PC-9 (cell line): ENCODE measurements at regions not wholly inside any gene's neighbourhood (a gene's known extent, or its start where the extent isn't known, plus 50 kb on each side); places are given as distances from the start of the nearest gene placed in this dataset.

ENCODE experiments used
- BruUV-seq: library from RNA; stranded (reverse); fragments of 400-500 nt; replicated peaks from 2 replicates; lab custom pipeline; 2021; lab: Mats Ljungman, UMichigan
- CTCF ChIA-PET: fragments of 300-600 bp; sonication (Branson Sonifier 250); formaldehyde crosslinking; loops from one replicate; lab custom pipeline; 2022; ENCODE audit warnings: antibody characterized with exemption; lab: Charles Lee
- POLR2A ChIA-PET: fragments of 300-600 bp; sonication (Branson Sonifier 250); formaldehyde crosslinking; loops from one replicate; lab custom pipeline; 2022; ENCODE audit warnings: antibody characterized with exemption; ENCODE audit not compliant: unreplicated experiment; lab: Charles Lee
- DNase-seq, 2 experiments: peaks; one replicate each; pipeline versions ENCODE4 v3.0.0 to v3.0.0-alpha.2; 2015 to 2022; ENCODE audit warnings: mixed read lengths in 1 of 2
- H2AFZ ChIP-seq: fragments of 200-600 bp; sonication (generic); 2 replicates; pipeline ENCODE4 v1.8.1; 2017; ENCODE audit warnings: antibody characterized with exemption
- H3F3A ChIP-seq: fragments of 200-600 bp; sonication (generic); 2 replicates; pipeline ENCODE4 v1.8.1; 2017; ENCODE audit warnings: antibody characterized with exemption, mild to moderate bottlenecking, low read depth; ENCODE audit not compliant: insufficient read depth
- H3K27ac ChIP-seq: fragments of 200-600 bp; sonication (generic); 2 replicates; pipeline ENCODE4 v1.6.1; 2016; ENCODE audit warnings: mixed run types
- H3K27me3 ChIP-seq: fragments of 200-600 bp; sonication (generic); 2 replicates; pipeline ENCODE4 v1.6.1; 2016; ENCODE audit warnings: low read depth, mixed run types; ENCODE audit not compliant: insufficient read depth
- H3K36me3 ChIP-seq: fragments of 200-600 bp; sonication (generic); 2 replicates; pipeline ENCODE4 v1.6.1; 2016; ENCODE audit warnings: low read depth, mixed run types
- H3K4me1 ChIP-seq: fragments of 200-600 bp; sonication (generic); replicated peaks from 2 replicates; pipeline ENCODE4 v1.6.1; 2016; ENCODE audit warnings: mixed run types; ENCODE audit not compliant: insufficient read depth
- H3K4me2 ChIP-seq: fragments of 200-600 bp; sonication (generic); 2 replicates; pipeline ENCODE4 v1.6.1; 2017; ENCODE audit warnings: mixed run types
- H3K4me3 ChIP-seq: fragments of 200-600 bp; sonication (generic); 2 replicates; pipeline ENCODE4 v1.6.1; 2016; ENCODE audit warnings: mixed run types
- H3K79me2 ChIP-seq: fragments of 200-600 bp; sonication (generic); 2 replicates; pipeline ENCODE4 v1.6.1; 2017; ENCODE audit warnings: low read depth, mixed run types
- H3K9me2 ChIP-seq: fragments of 200-600 bp; sonication (generic); 2 replicates; pipeline ENCODE4 v1.8.1; 2017; ENCODE audit warnings: mild to moderate bottlenecking; ENCODE audit not compliant: insufficient read depth
- H3K9me3 ChIP-seq: fragments of 200-600 bp; sonication (generic); 2 replicates; pipeline ENCODE4 v1.8.1; 2016; ENCODE audit warnings: low read depth; ENCODE audit not compliant: insufficient read depth
- H4K20me1 ChIP-seq: fragments of 200-600 bp; sonication (generic); 2 replicates; pipeline ENCODE4 v1.8.1; 2017; ENCODE audit not compliant: insufficient read depth
- CTCF ChIP-seq: fragments of 200-600 bp; sonication (generic); conservative IDR thresholded peaks from 2 replicates; pipeline ENCODE4 v1.6.1; 2017; ENCODE audit warnings: mixed run types, antibody characterized with exemption, mild to moderate bottlenecking, moderate library complexity
- EZH2 ChIP-seq: fragments of 200-600 bp; sonication (generic); IDR thresholded peaks from 2 replicates; pipeline ENCODE4 v1.8.0; 2017; ENCODE audit warnings: antibody characterized with exemption, low read depth
- intact Hi-C: fragments of 100-400 bp; cut with micrococcal nuclease; formaldehyde crosslinking; loops from one replicate; pipeline ENCODE4 v1.10.0; 2022; ENCODE audit not compliant: unreplicated experiment

GRCh38 chr18:39886136-39886535, 2068.9 kb upstream of the PIK3C3 start:
- Histone ChIP-seq H3F3A (no peaks in the 10 kb centered on the region), H3K4me1 (no peaks in the 10 kb centered on the region), H3K27ac (no peak overlapping the region), H2AFZ (no peak overlapping the region), H3K27me3 (no peaks in the 10 kb centered on the region), H3K4me2 (no peak overlapping the region), H4K20me1 (no peaks in the 10 kb centered on the region), H3K9me2 (no peaks in the 10 kb centered on the region), H3K79me2 (no peaks in the 10 kb centered on the region), H3K36me3 (no peaks in the 10 kb centered on the region), H3K9me3 (no peaks in the 10 kb centered on the region), H3K4me3 (no peak overlapping the region)
- intact Hi-C loops = no loop called here
- ChIA-PET POLR2A (no interaction called here), CTCF (no interaction called here)
- DNase-seq = no peak
- TF ChIP-seq EZH2 = no peak
- no TSS peak for BruUV-seq

GRCh38 chr18:39872651-39873050, 2082.4 kb upstream of the PIK3C3 start:
- Histone ChIP-seq H3K36me3 (no peaks in the 10 kb centered on the region), H3K27ac (no peak overlapping the region), H3K4me2 (no peak overlapping the region), H3K9me3 (no peaks in the 10 kb centered on the region), H3K79me2 (no peaks in the 10 kb centered on the region), H3K4me3 (no peak overlapping the region), H3K27me3 (no peaks in the 10 kb centered on the region), H2AFZ (no peak overlapping the region), H3K4me1 (no peaks in the 10 kb centered on the region), H3F3A (no peaks in the 10 kb centered on the region), H4K20me1 (no peaks in the 10 kb centered on the region), H3K9me2 (no peaks in the 10 kb centered on the region)
- TF ChIP-seq EZH2 = no peak
- POLR2A ChIA-PET = no interaction called here
- CTCF ChIA-PET = no interaction called here
- no TSS peak for BruUV-seq
- no peak for DNase-seq
- intact Hi-C loops = no loop called here

GRCh38 chr18:39871961-39872360, 2083.1 kb upstream of the PIK3C3 start:
- Histone ChIP-seq H3K4me2 (no peak overlapping the region), H3K27ac (no peak overlapping the region), H3K79me2 (no peaks in the 10 kb centered on the region), H3K4me3 (no peak overlapping the region), H3K36me3 (no peaks in the 10 kb centered on the region), H2AFZ (no peak overlapping the region), H3K4me1 (no peaks in the 10 kb centered on the region), H3K9me2 (no peaks in the 10 kb centered on the region), H3K27me3 (no peaks in the 10 kb centered on the region), H3F3A (no peaks in the 10 kb centered on the region), H4K20me1 (no peaks in the 10 kb centered on the region), H3K9me3 (no peaks in the 10 kb centered on the region)
- BruUV-seq = no TSS peak
- intact Hi-C loops = no loop called here
- DNase-seq = no peak
- TF ChIP-seq EZH2 (no peak), CTCF (no peak)
- CTCF ChIA-PET = no interaction called here
- POLR2A ChIA-PET = no interaction called here

- no peaks in the 10 kb centered on the region for H3K27me3 ChIP-seq
- H3K9me2 ChIP-seq = no peaks in the 10 kb centered on the region
- no TSS peak for BruUV-seq
- no peak overlapping the region for H3K4me3 ChIP-seq
- ChIA-PET CTCF (no interaction called here), POLR2A (no interaction called here)
- no peaks in the 10 kb centered on the region for H3K36me3 ChIP-seq
- no peaks in the 10 kb centered on the region for H3K9me3 ChIP-seq
- H4K20me1 ChIP-seq = no peaks in the 10 kb centered on the region
- no peak overlapping the region for H3K27ac ChIP-seq
- no peaks in the 10 kb centered on the region for H3K79me2 ChIP-seq
- intact Hi-C loops = no loop called here
- H2AFZ ChIP-seq = no peak overlapping the region
- TF ChIP-seq CTCF = no peak
- no peak for TF ChIP-seq EZH2
- no peak for DNase-seq
- H3K4me1 ChIP-seq = no peaks in the 10 kb centered on the region
- no peaks in the 10 kb centered on the region for H3F3A ChIP-seq
- no peak overlapping the region for H3K4me2 ChIP-seq
Observed at GRCh38 chr18:39870591-39870990, 2084.4 kb upstream of the PIK3C3 start.
